ENCODE measurements at regions not wholly inside any gene's neighbourhood (a gene's known extent, or its start where the extent isn't known, plus 50 kb on each side); places are given as distances from the start of the nearest gene placed in this dataset.

GRCh38 chr10:6770846-6771245 is 190.8 kb upstream of the PRKCQ start:
- H3K36me3 ChIP-seq = no peaks in the 10 kb centered on the region
- TF ChIP-seq CTCF (IDR thresholded peaks at IDR 0.05) (no peak), POLR2A (IDR thresholded peaks at IDR 0.05) (no peak)
- H3K9me3 ChIP-seq = no peaks in the 10 kb centered on the region
- DNase-seq = no peak
- H3K4me1 ChIP-seq = no peaks in the 10 kb centered on the region
- intact Hi-C loops (cut with DNase I; ENCODE audit: low total_unique reads) = no loop called here
- H3K27me3 ChIP-seq = no peaks in the 10 kb centered on the region
- no peak overlapping the region for H3K4me3 ChIP-seq
- H3K27ac ChIP-seq = no peak overlapping the region

GRCh38 chr10:6769704-6770417 is 189.8 kb upstream of the PRKCQ start:
- no peaks in the 10 kb centered on the region for H3K36me3 ChIP-seq
- H3K27me3 ChIP-seq = no peaks in the 10 kb centered on the region
- H3K4me1 ChIP-seq = no peaks in the 10 kb centered on the region
- H3K9me3 ChIP-seq = no peaks in the 10 kb centered on the region
- TF ChIP-seq CTCF (IDR thresholded peaks at IDR 0.05) (no peak), POLR2A (IDR thresholded peaks at IDR 0.05) (no peak)
- intact Hi-C loops (cut with DNase I; ENCODE audit: low total_unique reads) = no loop called here
- H3K27ac ChIP-seq = no peak overlapping the region
- no peak overlapping the region for H3K4me3 ChIP-seq
- DNase-seq = no peak

- H3K4me3 ChIP-seq = no peak overlapping the region
- DNase-seq = peak; percentile 26 to 35
- TF ChIP-seq CTCF (IDR thresholded peaks at IDR 0.05) (no peak), POLR2A (IDR thresholded peaks at IDR 0.05) (no peak)
- H3K36me3 ChIP-seq = no peaks in the 10 kb centered on the region
- no peaks in the 10 kb centered on the region for H3K4me1 ChIP-seq
- H3K27me3 ChIP-seq = no peaks in the 10 kb centered on the region
- H3K9me3 ChIP-seq = no peaks in the 10 kb centered on the region
- H3K27ac ChIP-seq = no peak overlapping the region
- intact Hi-C loops (cut with DNase I; ENCODE audit: low total_unique reads) = no loop called here
Observed at GRCh38 chr10:6766131-6766801, 186.2 kb upstream of the PRKCQ start.

GRCh38 chr10:6763423-6763822 is 183.3 kb upstream of the PRKCQ start:
- intact Hi-C loops (cut with DNase I; ENCODE audit: low total_unique reads) = no loop called here
- Histone ChIP-seq H3K4me3 (no peak overlapping the region), H3K36me3 (no peaks in the 10 kb centered on the region), H3K27ac (no peak overlapping the region), H3K27me3 (no peaks in the 10 kb centered on the region), H3K9me3 (no peaks in the 10 kb centered on the region), H3K4me1 (no peaks in the 10 kb centered on the region)
- TF ChIP-seq POLR2A (IDR thresholded peaks at IDR 0.05) (no peak), CTCF (IDR thresholded peaks at IDR 0.05) (no peak)
- DNase-seq = no peak

GRCh38 chr10:6763001-6763400 is 182.9 kb upstream of the PRKCQ start:
- Histone ChIP-seq H3K4me3 (no peak overlapping the region), H3K9me3 (no peaks in the 10 kb centered on the region), H3K27ac (no peak overlapping the region), H3K36me3 (no peaks in the 10 kb centered on the region), H3K4me1 (no peaks in the 10 kb centered on the region), H3K27me3 (no peaks in the 10 kb centered on the region)
- DNase-seq = no peak
- intact Hi-C loops (cut with DNase I; ENCODE audit: low total_unique reads) = no loop called here
- TF ChIP-seq CTCF (IDR thresholded peaks at IDR 0.05) (no peak), POLR2A (IDR thresholded peaks at IDR 0.05) (no peak)
